GM21737 (cell line): ENCODE measurements at regions not wholly inside any gene's neighbourhood (a gene's known extent, or its start where the extent isn't known, plus 50 kb on each side); places are given as distances from the start of the nearest gene placed in this dataset.
"Not testable (repeated sequence)": the region's sequence is repeated elsewhere in the genome, so short reads cannot be mapped to it uniquely, and the experiment has no call there.

Experiments used
- ATAC-seq: cut with Tn5 transposase; IDR thresholded peaks from one replicate; pipeline ENCODE4 v1.9.1; 2021; ENCODE audit warnings: mild to moderate bottlenecking, moderate library complexity; ENCODE audit not compliant: unreplicated experiment

- no peak for ATAC-seq
These were observed 109.6 kb downstream of the KCNJ2 start for GRCh38 chr17:70278844-70279462.

- ATAC-seq = no peak
These were observed 117.1 kb downstream of the KCNJ2 start for GRCh38 chr17:70286391-70286790.

GRCh38 chr17:70288540-70289290 lies 119.4 kb downstream of the KCNJ2 start:
- ATAC-seq = no peak

GRCh38 chr17:70290770-70291169 lies 121.4 kb downstream of the KCNJ2 start:
- no peak for ATAC-seq

- no peak for ATAC-seq
These were observed 123.0 kb downstream of the KCNJ2 start for GRCh38 chr17:70292366-70292765.

- not testable (repeated sequence) for ATAC-seq
These were observed 124.4 kb downstream of the KCNJ2 start for GRCh38 chr17:70293564-70294310.

GRCh38 chr17:70295329-70295728 lies 126.0 kb downstream of the KCNJ2 start:
- ATAC-seq = no peak

- ATAC-seq = no peak
These were observed 126.4 kb downstream of the KCNJ2 start for GRCh38 chr17:70295731-70296130.

- no peak for ATAC-seq
These were observed 127.1 kb downstream of the KCNJ2 start for GRCh38 chr17:70296456-70296855.

GRCh38 chr17:70297397-70297796 lies 128.1 kb downstream of the KCNJ2 start:
- no peak for ATAC-seq

GRCh38 chr17:70298929-70299531 lies 129.7 kb downstream of the KCNJ2 start:
- no peak for ATAC-seq

- ATAC-seq = no peak
These were observed 138.3 kb downstream of the KCNJ2 start for GRCh38 chr17:70307430-70308225.

- no peak for ATAC-seq
These were observed 139.3 kb downstream of the KCNJ2 start for GRCh38 chr17:70308618-70309017.

GRCh38 chr17:70310221-70310672 lies 140.9 kb downstream of the KCNJ2 start:
- ATAC-seq = no peak

GRCh38 chr17:70313086-70313852 lies 143.9 kb downstream of the KCNJ2 start:
- ATAC-seq = no peak

GRCh38 chr17:70314096-70314495 lies 144.8 kb downstream of the KCNJ2 start:
- no peak for ATAC-seq

- ATAC-seq = no peak
These were observed 145.2 kb downstream of the KCNJ2 start for GRCh38 chr17:70314506-70314905.

- no peak for ATAC-seq
These were observed 148.1 kb downstream of the KCNJ2 start for GRCh38 chr17:70317421-70317820.

GRCh38 chr17:70318051-70318450 lies 148.7 kb downstream of the KCNJ2 start:
- no peak for ATAC-seq

GRCh38 chr17:70319516-70319915 lies 150.2 kb downstream of the KCNJ2 start:
- no peak for ATAC-seq
